B cell (primary cell): ENCODE measurements at regions not wholly inside any gene's neighbourhood (a gene's known extent, or its start where the extent isn't known, plus 50 kb on each side); places are given as distances from the start of the nearest gene placed in this dataset.

Experiments used
- ATAC-seq: fragments of 200-7000 bp; cut with Tn5 transposase; one replicate; pipeline ENCODE4 v1.10.0; 2021; ENCODE audit warnings: low read depth, mild to moderate bottlenecking, moderate number of reproducible peaks, moderate library complexity
- CTCF ChIA-PET: fragments of 350-600 bp; sonication (Branson Sonifier 250); formaldehyde crosslinking; loops from one replicate; lab custom pipeline; 2021; ENCODE audit warnings: antibody characterized with exemption, inconsistent platforms; lab: Charles Lee
- POLR2A ChIA-PET: fragments of 350-600 bp; sonication (Branson Sonifier 250); formaldehyde crosslinking; loops from one replicate; lab custom pipeline; 2021; ENCODE audit warnings: antibody characterized with exemption; lab: Charles Lee
- DNase-seq: peaks from one replicate; pipeline ENCODE4 v3.0.0; 2013
- H2AFZ ChIP-seq: 2 replicates; pipeline ENCODE4 v1.6.1; 2012; ENCODE audit warnings: mild to moderate bottlenecking, low read depth, low read length; ENCODE audit not compliant: insufficient read depth, poor library complexity, severe bottlenecking
- H3K27ac ChIP-seq, 2 donors: 1 replicate in 1 of 2; 2 replicates in 1 of 2; pipeline ENCODE4 v1.5.1; 2012 to 2013; ENCODE audit warnings: low read length in 2 of 2, mild to moderate bottlenecking in 2 of 2, moderate library complexity in 1 of 2
- H3K27me3 ChIP-seq, 4 experiments: fragments of 200-600 bp in 1 of 4; sonication (generic) in 1 of 4; replicated peaks in 1 of 4; 1 replicate in 2 of 4; 2 replicates in 2 of 4; pipeline versions ENCODE4 v1.6.1 to v1.7.0; 2013 to 2016; ENCODE audit warnings: low read length in 3 of 4, mild to moderate bottlenecking in 2 of 4, mixed read lengths in 1 of 4, moderate library complexity in 1 of 4; ENCODE audit not compliant: insufficient read depth in 4 of 4, control insufficient read depth in 3 of 4; ENCODE audit errors: control extremely low read depth in 1 of 4
- H3K36me3 ChIP-seq, 2 experiments: replicated peaks in 1 of 2; 1 replicate in 1 of 2; 2 replicates in 1 of 2; pipeline versions ENCODE4 v1.6.1 to v1.7.1; 2013; ENCODE audit warnings: low read length in 1 of 2; ENCODE audit not compliant: insufficient read depth in 2 of 2, control insufficient read depth in 1 of 2; ENCODE audit errors: control extremely low read depth in 1 of 2, extremely low read depth in 1 of 2
- H3K4me1 ChIP-seq, 2 donors: fragments of 200-600 bp in 1 of 2; sonication (generic) in 1 of 2; 1 replicate in 1 of 2; 2 replicates in 1 of 2; pipeline versions ENCODE4 v1.5.1 to v1.6.1; 2013 to 2017; ENCODE audit warnings: low read length in 2 of 2; ENCODE audit not compliant: control insufficient read depth in 2 of 2, insufficient read depth in 2 of 2
- H3K4me2 ChIP-seq: replicated peaks from 2 replicates; pipeline ENCODE3; 2012; ENCODE audit warnings: mild to moderate bottlenecking, low read depth, low read length; ENCODE audit not compliant: poor library complexity, severe bottlenecking
- H3K4me3 ChIP-seq, 5 experiments: fragments of 200-600 bp in 1 of 5; sonication (generic) in 1 of 5; 1 replicate in 3 of 5; 2 replicates in 2 of 5; pipeline versions ENCODE4 v1.5.1 to v1.7.0; 2011 to 2016; ENCODE audit warnings: low read length in 4 of 5, mild to moderate bottlenecking in 4 of 5, low read depth in 2 of 5, control low read depth in 1 of 5, moderate library complexity in 1 of 5; ENCODE audit not compliant: insufficient read depth in 1 of 5; ENCODE audit errors: control extremely low read depth in 1 of 5, extremely low read depth in 1 of 5
- H3K79me2 ChIP-seq: fragments of 200-600 bp; sonication (generic); one replicate; pipeline ENCODE4 v1.6.0; 2016; ENCODE audit warnings: low read length; ENCODE audit not compliant: control insufficient read depth, insufficient read depth
- H3K9ac ChIP-seq: fragments of 200-600 bp; sonication (generic); 2 replicates; pipeline ENCODE4 v1.6.1; 2017; ENCODE audit warnings: mild to moderate bottlenecking, low read length, moderate library complexity
- H3K9me3 ChIP-seq, 3 donors: one replicate each; pipeline versions ENCODE4 v1.6.1 to v1.7.1; 2013; ENCODE audit warnings: low read length in 2 of 3; ENCODE audit not compliant: control insufficient read depth in 2 of 3, insufficient read depth in 1 of 3; ENCODE audit errors: control extremely low read depth in 1 of 3
- H4K20me1 ChIP-seq: 2 replicates; pipeline ENCODE4 v1.6.0; 2012; ENCODE audit warnings: mild to moderate bottlenecking, low read length; ENCODE audit not compliant: insufficient read depth, control insufficient read depth, poor library complexity, severe bottlenecking
- H3K27ac Mint-ChIP-seq: one replicate; pipeline ENCODE4 v1.8.0; 2021; ENCODE audit warnings: mixed read lengths
- H3K27me3 Mint-ChIP-seq: one replicate; pipeline ENCODE4 v1.8.0; 2021; ENCODE audit warnings: mixed read lengths
- H3K4me1 Mint-ChIP-seq: one replicate; pipeline ENCODE4 v1.8.0; 2021; ENCODE audit warnings: mixed read lengths
- H3K4me3 Mint-ChIP-seq: one replicate; pipeline ENCODE4 v1.8.0; 2021; ENCODE audit warnings: mixed read lengths
- H3K9me3 Mint-ChIP-seq: one replicate; pipeline ENCODE4 v1.8.0; 2022; ENCODE audit warnings: mixed read lengths; ENCODE audit not compliant: insufficient read depth
- CTCF ChIP-seq: fragments of 200-600 bp; IDR thresholded peaks from one replicate; pipeline ENCODE4 v1.8.0; 2022; ENCODE audit warnings: antibody characterized with exemption, mild to moderate bottlenecking
- EZH2 ChIP-seq: IDR thresholded peaks from 2 replicates; pipeline ENCODE4 v1.6.1; 2012; ENCODE audit warnings: borderline replicate concordance, low read depth, mild to moderate bottlenecking, moderate library complexity, low read length; ENCODE audit not compliant: insufficient read depth, poor library complexity, severe bottlenecking
- WGBS: methylation state at CpG from one replicate; pipeline ENCODE4 v1.1.5; 2013; ENCODE audit warnings: missing lambda C conversion rate; ENCODE audit not compliant: insufficient coverage; 5-methylcytosine and 5-hydroxymethylcytosine counted together
- intact Hi-C: fragments of 100-400 bp; cut with micrococcal nuclease; formaldehyde crosslinking; loops from one replicate; pipeline ENCODE4 v1.10.0; 2022

- no peak overlapping the region for H3K4me3 Mint-ChIP-seq
- H3K9me3 Mint-ChIP-seq = peaks cover 3% of the 10 kb centered on the region
- TF ChIP-seq EZH2 = no peak
- TF ChIP-seq CTCF = no peak
- ATAC-seq (no peak), DNase-seq (no peak)
- H3K4me1 Mint-ChIP-seq = no peaks in the 10 kb centered on the region
- no peak overlapping the region for H3K27ac Mint-ChIP-seq
- no peaks in the 10 kb centered on the region for H3K36me3 ChIP-seq
- no peaks in the 10 kb centered on the region for H3K27me3 Mint-ChIP-seq
- no peaks in the 10 kb centered on the region for H3K9me3 ChIP-seq
- H3K4me1 ChIP-seq = no peaks in the 10 kb centered on the region
- no peaks in the 10 kb centered on the region for H4K20me1 ChIP-seq
- intact Hi-C loops = no loop called here
- POLR2A ChIA-PET = no interaction called here
- no peaks in the 10 kb centered on the region for H3K79me2 ChIP-seq
- no peak overlapping the region for H3K4me2 ChIP-seq
- no peak overlapping the region for H3K9ac ChIP-seq
- H3K27me3 ChIP-seq = no peaks in the 10 kb centered on the region
- CTCF ChIA-PET = no interaction called here
- H3K27ac ChIP-seq = no peak overlapping the region
- no peak overlapping the region for H2AFZ ChIP-seq
- H3K4me3 ChIP-seq = no peak overlapping the region
These were observed 609.8 kb downstream of the ZNF674 start for GRCh38 chrX:45935408-45935807.

GRCh38 chrX:45912316-45912715, 632.9 kb downstream of the ZNF674 start:
- no peaks in the 10 kb centered on the region for H3K4me1 ChIP-seq
- H3K4me1 Mint-ChIP-seq = no peaks in the 10 kb centered on the region
- POLR2A ChIA-PET = no interaction called here
- H3K4me2 ChIP-seq = no peak overlapping the region
- no peak overlapping the region for H3K4me3 Mint-ChIP-seq
- no peak overlapping the region for H3K27ac ChIP-seq
- CTCF ChIA-PET = no interaction called here
- WGBS = no CpG with 5 or more reads among the region's 3 CpGs
- H3K27me3 Mint-ChIP-seq = peaks cover 3% of the 10 kb centered on the region
- no peaks in the 10 kb centered on the region for H3K79me2 ChIP-seq
- no peaks in the 10 kb centered on the region for H3K36me3 ChIP-seq
- no peaks in the 10 kb centered on the region for H3K27me3 ChIP-seq
- H2AFZ ChIP-seq = no peak overlapping the region
- TF ChIP-seq EZH2 = no peak
- no peak for TF ChIP-seq CTCF
- no peaks in the 10 kb centered on the region for H4K20me1 ChIP-seq
- intact Hi-C loops = no loop called here
- H3K9me3 Mint-ChIP-seq = no peaks in the 10 kb centered on the region
- no peak for DNase-seq
- no peaks in the 10 kb centered on the region for H3K9me3 ChIP-seq
- H3K27ac Mint-ChIP-seq = no peak overlapping the region
- H3K9ac ChIP-seq = no peak overlapping the region
- no peak for ATAC-seq
- H3K4me3 ChIP-seq = no peak overlapping the region
